Activated CD8-positive, alpha-beta memory T cell treated with anti-CD3 and anti-CD28 coated beads for 24 hours (primary cell): ENCODE measurements at regions not wholly inside any gene's neighbourhood (a gene's known extent, or its start where the extent isn't known, plus 50 kb on each side); places are given as distances from the start of the nearest gene placed in this dataset.

Experiments
- DNase-seq: peaks from one replicate; pipeline ENCODE4 v3.0.0-alpha.2; 2020

DNA sequence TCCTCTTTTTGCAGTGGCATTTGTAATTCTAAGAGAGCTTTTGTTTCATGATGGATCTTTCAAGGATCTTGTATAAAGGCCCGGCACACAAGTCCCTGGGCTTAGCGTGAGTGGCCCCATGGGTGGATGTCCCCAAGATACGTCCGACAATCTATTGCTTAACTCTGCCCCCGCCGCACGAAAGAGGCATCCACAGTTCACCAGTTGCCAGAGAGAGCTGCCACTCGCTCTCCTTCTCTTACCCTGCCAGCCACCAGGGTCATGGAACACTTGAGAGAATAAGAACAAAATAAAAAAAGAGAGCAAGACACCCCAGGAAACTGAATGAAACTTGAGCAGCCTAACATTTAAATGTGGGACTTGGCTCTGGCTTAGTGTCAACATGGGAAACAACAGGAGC is 92.3 kb downstream of the CTAGE1 start:
- DNase-seq, result no peak

GRCh38 chr18:22324191-22325131 is 93.3 kb downstream of the CTAGE1 start:
- no peak for DNase-seq

DNA sequence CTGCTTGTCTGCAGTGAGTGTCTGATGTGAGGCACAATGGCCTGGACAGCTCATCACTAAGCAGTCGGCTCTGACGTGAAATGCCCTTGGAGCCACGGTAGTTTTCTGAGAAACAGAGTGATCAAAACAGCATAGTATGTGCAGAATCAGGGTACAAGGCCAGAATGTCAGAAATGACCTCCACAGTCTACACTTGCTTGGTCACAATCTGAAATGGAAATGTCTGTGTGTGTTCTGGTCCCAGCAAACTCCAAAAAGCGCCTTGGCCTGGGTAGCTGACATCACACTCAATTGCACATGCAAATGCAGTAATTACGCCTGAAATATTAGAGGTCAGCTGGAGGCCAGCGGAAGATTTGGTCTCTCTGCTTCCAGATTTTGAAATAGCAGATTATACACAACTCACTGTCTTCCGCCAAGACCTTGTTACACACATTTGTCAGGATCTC is 95.4 kb downstream of the CTAGE1 start:
- no peak for DNase-seq

GRCh38 chr18:22320771-22321170 is 96.9 kb downstream of the CTAGE1 start:
- DNase-seq, result no peak

DNA sequence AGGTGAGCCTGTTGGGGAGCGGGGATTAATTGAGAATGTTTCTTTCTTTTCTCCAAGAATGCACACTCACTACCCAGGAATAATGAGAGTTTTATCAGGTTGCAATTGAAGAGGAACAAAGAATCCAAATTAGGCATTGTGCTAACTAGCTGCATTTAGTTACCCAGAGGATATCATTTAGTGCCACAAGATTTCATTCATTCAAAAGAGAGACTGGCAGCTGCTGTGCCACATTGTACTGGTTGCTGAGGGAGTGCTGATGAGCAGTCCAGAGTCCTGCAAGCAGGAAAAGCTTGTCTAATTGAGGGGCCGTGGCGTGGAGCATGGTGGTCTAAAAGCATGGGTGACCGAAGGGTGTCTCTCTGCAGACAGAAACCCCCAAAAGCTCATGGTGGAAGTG is 97.6 kb downstream of the CTAGE1 start:
- DNase-seq, result no peak

DNA sequence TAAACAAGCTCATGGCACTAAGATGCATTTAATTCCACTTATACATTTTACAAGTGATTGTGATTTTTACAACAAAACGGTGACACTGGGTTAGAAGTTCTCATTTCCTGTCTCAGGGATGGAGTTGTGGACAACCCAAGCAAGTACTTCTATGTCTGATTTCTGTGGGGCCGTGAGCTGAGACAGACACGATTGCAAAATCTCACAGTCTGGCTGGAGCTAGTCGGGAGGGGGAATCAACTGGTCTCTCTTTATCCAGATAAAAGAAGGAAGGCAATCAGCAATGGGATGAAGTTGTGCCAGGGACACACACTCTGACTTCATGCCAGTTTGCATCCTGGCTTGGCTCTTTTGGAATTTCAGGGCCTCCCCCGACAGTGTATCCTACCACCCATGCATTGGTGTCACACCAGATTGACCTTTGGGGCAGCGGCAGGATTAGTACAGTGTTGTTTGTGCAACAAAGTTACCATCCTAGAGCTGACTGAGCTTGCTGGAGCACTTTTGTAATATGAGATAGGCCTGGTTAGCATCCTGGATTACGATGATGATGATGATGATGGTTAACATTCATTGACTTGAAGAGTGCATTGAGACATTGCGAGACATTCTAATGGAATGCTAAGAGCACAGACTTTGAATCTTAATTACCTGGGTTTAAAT is 98.8 kb downstream of the CTAGE1 start:
- DNase-seq, result no peak

DNA sequence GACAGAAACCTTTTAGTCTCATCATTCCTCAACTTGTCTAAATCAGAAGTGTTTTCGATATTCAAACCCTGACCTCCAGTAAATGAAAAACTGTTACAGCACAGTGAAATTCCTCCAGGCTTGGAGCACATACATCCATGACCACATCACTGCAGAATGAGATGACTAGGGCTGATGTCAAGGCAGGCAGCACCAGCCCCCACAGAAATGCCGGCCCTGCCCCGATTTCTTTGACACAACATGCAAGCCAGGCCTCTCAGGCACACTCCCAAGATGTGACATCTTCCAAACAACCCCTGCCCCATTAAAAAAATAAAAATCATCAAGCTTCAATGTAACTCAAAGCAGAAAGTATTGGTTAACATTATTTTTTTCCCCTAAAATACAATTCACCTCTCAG is 103.3 kb downstream of the CTAGE1 start:
- no peak for DNase-seq

- no peak for DNase-seq
Observed at GRCh38 chr18:22314001-22314400, 103.7 kb downstream of the CTAGE1 start.

DNA sequence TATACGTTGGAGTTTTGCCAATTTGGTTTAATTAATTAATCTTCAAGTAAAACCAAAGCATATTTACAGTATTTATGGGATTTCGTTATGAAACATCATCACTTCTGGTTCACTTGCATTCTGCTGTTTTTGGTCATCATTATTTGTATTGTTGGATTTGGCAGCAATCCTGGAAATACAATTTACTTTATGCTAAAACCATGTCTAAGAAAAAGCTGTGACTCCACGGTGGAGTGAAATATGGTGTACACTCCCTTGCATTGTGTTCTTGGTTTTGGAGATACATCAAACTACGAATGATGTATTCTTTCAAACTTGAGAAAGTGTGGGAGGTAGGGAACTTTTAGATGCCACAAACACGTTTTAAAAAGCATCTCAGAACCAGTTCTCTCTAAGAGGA is 106.4 kb downstream of the CTAGE1 start:
- DNase-seq, result no peak

DNA sequence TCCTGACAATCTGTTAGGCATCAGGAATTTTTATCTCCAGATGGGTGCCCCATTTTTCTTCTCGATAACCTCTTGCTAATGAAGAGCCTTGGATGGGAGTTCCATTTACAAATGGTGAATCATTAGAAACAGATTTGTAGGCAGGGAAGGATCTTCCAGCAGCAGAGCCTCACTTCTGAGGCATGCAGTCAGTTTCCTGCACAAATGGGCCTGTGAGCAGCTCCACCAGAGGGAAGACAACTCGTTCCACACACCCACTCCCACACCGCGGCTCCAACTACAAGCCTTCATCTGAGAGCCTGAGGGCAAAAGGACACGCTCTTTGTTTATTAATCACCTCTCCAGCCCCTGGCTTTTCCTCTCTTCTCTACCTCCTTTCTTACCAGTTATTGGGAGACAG is 108.5 kb downstream of the CTAGE1 start:
- no peak for DNase-seq

- no peak for DNase-seq
Observed at GRCh38 chr18:22307528-22307927, 110.2 kb downstream of the CTAGE1 start.

GRCh38 chr18:22303927-22304326 is 113.8 kb downstream of the CTAGE1 start:
- no peak for DNase-seq

- DNase-seq, result no peak
Observed at GRCh38 chr18:22302144-22302543, 115.6 kb downstream of the CTAGE1 start.

DNA sequence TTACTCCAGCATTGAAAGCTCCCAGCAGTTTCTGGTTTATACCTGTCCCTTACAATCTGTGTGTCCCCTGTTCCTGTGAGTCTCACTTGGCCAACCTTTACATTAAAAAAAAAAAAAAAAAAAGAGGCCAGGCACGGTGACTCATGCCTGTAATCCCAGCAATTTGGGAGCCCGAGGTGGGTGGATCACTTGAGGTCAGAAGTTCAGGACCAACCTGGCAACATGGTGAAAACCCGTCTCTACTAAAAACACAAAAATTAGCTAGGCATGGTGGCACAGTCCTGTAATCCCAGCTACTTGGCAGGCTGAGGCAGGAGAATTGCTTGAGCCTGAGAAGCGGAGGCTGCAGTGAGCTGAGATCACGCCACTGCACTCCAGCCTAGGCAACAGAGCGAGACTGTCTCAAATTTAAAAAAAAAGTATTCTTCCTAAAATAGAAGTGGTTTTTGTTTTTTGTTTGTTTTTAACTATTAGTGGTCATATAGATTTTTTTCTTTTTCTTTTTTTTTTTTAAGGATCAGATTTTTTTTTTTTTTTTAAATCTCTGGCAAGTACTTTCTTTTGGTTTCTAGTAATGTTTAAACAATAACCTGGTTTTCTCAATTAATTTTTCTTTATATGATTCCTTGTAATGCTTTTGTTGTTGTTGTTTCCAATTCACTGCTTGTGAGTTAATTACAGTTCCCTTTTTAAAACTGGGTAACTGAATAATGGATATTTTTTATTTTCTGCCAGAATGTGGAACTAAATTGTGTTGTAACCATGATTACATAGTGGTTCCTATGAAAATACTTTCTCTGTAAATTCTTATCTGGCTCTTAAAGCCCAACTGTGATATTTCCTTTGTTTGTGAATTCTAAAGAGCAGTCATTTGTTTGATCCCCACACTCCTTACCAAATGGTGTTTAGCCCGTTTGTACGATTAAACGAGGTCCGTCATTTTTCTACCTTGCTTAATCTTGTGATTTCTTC is 116.8 kb downstream of the CTAGE1 start:
- DNase-seq, result no peak

GRCh38 chr18:22297008-22297407 is 120.7 kb downstream of the CTAGE1 start:
- no peak for DNase-seq

DNA sequence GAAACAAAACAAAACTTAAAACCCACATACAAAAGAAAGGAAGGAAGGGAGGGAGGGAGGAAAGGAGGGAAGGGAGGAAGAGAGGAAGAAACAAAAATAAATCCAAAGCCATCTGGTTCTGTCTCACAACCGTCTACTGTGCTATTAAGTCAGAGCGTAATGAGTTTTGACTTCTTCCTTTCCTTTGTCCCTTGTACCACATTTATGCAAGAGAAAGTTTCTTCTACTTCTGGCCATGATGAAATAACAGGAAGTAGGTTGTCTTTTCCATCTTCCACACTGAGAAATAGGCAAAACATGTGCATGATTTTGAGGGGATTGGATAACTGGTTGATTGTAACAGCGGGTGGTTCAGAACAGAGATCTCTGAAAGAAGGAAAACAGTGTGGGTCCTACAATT is 121.4 kb downstream of the CTAGE1 start:
- no peak for DNase-seq

DNA sequence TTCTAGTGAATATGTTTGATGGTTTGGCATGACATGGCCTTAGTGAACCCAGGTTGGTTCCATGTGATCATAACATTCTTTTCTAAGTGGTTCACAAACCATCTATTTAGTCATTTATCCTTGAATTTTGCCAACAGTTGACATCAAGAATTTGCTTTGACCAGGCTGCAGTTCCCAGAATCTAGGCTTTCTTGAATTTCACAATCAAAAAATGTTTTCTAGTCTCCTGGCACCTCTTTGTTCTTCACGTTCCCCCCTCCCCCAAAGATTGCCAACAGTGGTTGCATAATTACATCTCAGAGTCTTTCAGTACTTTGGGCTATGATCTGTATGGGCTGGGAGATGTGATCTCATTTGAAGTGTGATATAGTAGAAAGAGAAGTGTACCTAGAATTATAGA is 124.0 kb downstream of the GATA6 start:
- no peak for DNase-seq

DNA sequence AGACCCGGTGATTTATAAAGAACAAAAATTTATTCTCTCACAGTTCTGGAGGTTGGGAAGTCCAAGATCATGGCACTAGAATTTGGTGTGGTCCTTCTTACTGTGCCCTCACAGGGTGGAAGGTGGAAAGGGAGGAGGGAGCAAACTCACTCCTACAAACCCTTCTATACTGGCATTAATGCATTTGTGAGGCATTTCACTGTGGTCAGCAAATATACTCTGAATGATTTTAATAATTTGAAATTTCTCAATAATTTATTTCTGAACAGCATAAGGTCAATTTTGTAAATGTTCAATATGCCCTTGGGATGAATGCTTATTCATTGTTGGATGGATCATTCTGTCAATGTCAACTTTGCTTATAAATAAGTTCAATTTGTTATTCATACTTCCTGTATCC is 120.6 kb downstream of the GATA6 start:
- no peak for DNase-seq

DNA sequence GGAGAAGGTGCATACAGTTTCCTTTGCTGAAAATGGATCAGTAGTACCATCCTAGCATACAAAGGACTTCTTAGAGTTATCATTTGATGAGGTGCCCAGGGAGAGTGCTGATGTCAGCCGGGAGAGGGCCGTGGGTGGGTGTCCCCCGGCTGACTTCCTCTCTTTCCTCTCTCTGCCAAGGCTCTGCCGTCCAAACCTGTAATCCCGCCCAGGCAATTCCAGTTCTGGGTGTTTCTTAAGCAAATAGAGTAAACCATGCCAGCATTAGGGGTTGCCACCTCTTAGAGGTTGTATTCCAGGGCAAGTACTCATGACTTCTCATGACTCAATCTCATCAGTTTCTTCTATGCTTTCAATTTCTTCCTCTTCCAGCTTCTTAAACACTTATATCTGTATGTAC is 117.2 kb downstream of the GATA6 start:
- no peak for DNase-seq

DNA sequence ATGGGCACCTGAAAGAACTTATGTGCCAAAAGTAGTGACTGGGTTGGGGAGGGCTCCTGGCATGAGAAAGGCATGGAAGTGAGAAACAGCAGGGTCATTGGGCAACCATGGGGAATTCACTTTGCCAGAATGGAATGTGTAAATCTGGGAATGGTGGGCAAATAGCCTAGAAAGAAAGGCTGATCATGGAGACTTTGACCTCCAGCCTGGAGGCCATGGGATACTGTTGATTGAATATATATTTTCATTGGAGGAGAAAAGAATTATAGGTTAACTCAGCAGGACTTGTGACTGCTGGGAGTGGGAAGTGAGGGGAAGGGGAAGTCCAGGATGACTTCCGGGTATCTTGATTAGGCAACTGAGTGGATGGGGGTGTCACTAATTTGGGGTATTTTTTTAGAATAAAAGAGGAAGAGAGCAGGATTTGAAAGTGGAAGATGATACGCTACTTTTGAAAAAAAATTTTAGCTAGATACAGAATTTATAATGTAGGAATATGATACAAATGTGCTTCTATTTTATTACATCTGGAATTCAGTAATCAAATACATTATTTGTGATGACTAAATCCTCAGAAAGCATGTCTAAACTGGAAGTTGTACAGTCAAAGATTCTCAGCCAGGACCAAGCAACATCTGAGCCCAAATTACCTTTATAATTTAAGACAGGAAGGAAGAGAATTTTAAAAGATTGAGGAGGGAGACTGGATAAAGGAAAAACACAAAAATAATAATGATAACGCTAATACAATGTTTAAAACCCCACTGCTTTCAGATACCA is 116.2 kb downstream of the GATA6 start:
- no peak for DNase-seq

DNA sequence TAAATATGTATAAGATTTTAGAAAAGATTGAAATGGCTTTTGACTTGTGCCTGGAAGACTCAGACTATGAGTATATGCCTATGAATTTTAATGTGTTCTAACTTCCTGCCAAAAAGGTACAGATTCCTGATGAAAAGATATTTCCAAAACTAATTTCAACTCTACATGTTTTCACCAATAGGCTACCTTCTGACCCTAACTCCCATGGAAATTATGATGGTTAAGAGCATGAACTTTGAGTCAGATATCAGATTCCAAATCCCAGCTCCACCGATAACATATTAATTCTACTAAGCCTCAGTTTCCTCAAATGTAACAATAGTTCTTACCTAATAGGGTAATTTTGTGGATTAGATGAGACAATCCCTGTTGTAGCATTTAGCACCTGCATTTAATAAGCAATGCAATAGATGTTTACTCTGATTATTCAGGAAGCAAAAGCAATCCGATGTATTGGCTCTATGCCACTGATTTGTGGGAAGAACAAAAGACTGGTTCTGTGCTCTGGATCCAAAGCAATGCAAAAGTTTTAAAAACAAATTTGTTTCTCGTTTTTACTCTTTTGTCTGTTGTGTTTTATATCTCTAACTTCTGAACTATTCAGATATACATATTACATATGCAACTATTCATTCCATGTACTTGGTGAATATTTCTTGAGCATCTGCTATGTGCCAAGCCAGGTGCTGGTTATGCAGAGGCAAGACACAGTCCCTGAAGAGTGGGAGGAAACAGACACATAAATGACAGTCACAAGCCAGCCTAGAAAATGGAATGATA is 115.4 kb downstream of the GATA6 start:
- no peak for DNase-seq
